Right lobe of liver (tissue), 4 donors: ENCODE measurements at regions not wholly inside any gene's neighbourhood (a gene's known extent, or its start where the extent isn't known, plus 50 kb on each side); places are given as distances from the start of the nearest gene placed in this dataset.

Source experiments
- CTCF ChIP-seq, 4 donors: fragments of 200-600 bp in 3 of 4; fragments of 450-650 bp in 1 of 4; IDR thresholded peaks; one replicate each; pipeline versions ENCODE4 v1.5.1 to v1.8.0; 2016 to 2022; ENCODE audit warnings: antibody characterized with exemption in 4 of 4, mild to moderate bottlenecking in 2 of 4
- POLR2A ChIP-seq: fragments of 450-650 bp; IDR thresholded peaks from one replicate; pipeline ENCODE4 v1.6.1; 2017; ENCODE audit warnings: antibody characterized with exemption, mild to moderate bottlenecking
- donor health status: DM: no; HTN: no; CAD: no.
- donor health status: DM: no; HTN: no; CAD: no.
- donor health status: DM: no; HTN: yes; CAD: no.

- no peak for TF ChIP-seq POLR2A
- TF ChIP-seq CTCF (IDR thresholded peaks at IDR 0.05) = no peak
Measured at GRCh38 chr5:33317271-33317670, 123.5 kb upstream of the TARS1 start.
